C4-2B (cell line): ENCODE measurements at regions not wholly inside any gene's neighbourhood (a gene's known extent, or its start where the extent isn't known, plus 50 kb on each side); places are given as distances from the start of the nearest gene placed in this dataset.

Experiments
- ZFX ChIP-seq: fragments of 450-650 bp; IDR thresholded peaks from 2 replicates; pipeline ENCODE4 v1.6.1; 2017
- TF ChIP-seq, protein P1 (sequence below): fragments of 450-650 bp; conservative IDR thresholded peaks from 2 replicates; pipeline ENCODE4 v1.5.1; 2017; ENCODE audit warnings: mild to moderate bottlenecking

DNA sequence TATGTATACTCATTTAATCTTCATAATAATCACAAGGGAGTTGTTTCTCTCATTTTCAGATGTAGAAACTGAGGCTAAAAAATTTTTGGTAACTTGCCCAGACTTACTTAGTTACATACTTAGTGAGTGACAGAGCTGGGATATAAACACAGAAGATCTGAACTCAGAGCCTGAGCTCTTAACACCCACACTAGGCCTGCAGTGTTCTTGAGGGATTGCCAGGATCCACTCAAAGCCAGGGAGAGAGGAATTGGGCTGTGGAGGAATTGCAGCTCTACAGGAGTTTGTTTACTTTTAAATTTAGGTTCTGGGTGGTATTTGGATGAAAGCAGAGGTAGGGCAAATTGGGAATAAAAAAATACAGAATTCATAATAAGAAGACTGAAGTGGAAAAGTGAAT, 515.1 kb upstream of the PLXNA2 start:
- TF ChIP-seq, protein P1, sequence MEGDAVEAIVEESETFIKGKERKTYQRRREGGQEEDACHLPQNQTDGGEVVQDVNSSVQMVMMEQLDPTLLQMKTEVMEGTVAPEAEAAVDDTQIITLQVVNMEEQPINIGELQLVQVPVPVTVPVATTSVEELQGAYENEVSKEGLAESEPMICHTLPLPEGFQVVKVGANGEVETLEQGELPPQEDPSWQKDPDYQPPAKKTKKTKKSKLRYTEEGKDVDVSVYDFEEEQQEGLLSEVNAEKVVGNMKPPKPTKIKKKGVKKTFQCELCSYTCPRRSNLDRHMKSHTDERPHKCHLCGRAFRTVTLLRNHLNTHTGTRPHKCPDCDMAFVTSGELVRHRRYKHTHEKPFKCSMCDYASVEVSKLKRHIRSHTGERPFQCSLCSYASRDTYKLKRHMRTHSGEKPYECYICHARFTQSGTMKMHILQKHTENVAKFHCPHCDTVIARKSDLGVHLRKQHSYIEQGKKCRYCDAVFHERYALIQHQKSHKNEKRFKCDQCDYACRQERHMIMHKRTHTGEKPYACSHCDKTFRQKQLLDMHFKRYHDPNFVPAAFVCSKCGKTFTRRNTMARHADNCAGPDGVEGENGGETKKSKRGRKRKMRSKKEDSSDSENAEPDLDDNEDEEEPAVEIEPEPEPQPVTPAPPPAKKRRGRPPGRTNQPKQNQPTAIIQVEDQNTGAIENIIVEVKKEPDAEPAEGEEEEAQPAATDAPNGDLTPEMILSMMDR: no peak
- TF ChIP-seq ZFX: no peak
